ENCODE measurements at regions not wholly inside any gene's neighbourhood (a gene's known extent, or its start where the extent isn't known, plus 50 kb on each side); places are given as distances from the start of the nearest gene placed in this dataset.
"Not testable (repeated sequence)": the region's sequence is repeated elsewhere in the genome, so short reads cannot be mapped to it uniquely, and the experiment has no call there.

DNA sequence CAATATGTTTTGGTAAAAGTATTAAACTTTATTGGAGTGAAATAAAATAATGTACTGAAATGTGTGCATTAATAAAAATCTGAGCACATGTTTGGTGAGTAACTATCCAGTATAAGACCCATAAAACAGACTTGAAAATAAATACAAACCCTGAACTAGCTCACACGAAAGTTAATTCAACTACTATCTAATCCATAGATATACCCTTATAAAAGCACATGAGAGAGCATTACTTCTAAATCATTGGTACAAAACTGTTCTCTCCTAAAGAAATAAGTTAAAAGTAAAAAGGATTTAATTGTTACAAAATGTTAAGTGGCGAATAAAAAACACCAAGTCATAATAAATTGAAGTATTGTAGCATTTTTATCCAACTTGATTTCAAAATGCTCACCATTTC, 295.6 kb downstream of the PTPRC start:
- no peak for DNase-seq (ENCODE audit: low read depth)

GRCh38 chr1:198934901-198935305, 296.1 kb downstream of the PTPRC start:
- peak; percentile 41 for DNase-seq (ENCODE audit: low read depth)

DNA sequence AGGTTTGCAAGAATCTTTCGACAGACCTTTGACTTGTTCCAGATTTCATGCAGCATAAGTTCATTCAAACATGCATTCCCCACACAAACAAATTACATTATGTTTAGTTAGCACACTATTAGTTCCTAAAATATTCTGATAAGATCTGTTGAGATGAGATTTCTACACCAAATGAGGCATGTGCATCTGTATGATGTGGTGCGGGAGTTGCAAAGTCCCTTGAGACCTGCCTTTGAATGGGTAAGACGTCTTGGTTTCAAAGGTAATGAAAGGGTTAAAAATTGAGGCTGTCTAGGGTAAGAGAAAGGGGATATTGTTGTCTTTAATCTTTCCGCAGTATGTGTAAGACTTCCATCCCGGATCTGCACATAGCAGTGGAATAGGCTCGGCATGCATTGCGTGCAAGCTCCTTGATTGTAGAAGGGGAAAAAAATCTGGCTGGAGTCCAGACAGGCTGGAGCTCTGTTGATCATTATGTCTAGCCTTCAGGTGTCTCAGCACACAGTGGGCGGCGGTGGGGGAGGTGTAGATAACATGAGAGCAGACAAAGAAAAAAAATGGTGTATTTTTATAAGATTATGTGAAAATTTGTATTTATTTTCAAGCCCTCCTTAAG, 296.6 kb downstream of the PTPRC start:
- peak; percentile 98 for DNase-seq (ENCODE audit: low read depth)

- peak; percentile 37 for DNase-seq (ENCODE audit: low read depth)
Measured at GRCh38 chr1:198936371-198937083, 297.7 kb downstream of the PTPRC start.

DNA sequence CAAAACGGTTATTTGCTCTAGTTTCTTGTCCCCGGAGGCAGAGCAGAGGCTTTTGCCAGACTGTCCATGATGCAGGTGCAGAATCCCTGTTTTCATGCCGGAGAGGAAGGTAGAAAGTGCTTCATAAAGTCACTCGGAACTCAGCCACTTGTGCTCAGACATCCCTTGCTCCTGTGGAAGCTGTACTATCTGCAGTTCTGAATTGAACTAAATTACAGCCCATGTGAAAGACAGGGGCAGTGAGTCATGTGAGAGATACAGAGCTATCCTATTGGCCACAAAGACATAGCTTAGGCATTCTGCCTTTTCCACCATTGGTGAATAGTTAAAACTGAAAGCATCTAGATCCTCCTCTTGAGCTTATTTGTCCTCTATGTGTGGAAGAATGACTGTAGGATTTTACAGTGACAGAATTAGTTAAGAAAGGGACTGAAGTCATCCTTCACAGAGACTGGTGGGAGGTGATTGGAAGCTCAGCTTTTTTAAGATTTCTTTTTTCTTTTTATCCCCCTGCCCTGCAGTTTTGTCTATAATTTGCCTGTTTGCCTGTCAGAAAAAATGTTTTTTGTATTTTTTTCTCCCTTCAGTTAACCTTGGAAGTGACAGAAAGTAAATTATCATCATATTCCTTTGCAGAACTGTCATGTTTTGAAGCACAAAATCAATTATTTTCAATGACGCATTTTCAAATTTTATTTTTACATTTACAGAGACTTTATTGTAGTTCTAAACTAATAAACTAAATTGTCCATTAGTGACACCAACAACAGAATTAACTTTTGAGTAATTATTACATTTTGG, 298.6 kb downstream of the PTPRC start:
- DNase-seq (ENCODE audit: low read depth): peak; percentile 96

DNA sequence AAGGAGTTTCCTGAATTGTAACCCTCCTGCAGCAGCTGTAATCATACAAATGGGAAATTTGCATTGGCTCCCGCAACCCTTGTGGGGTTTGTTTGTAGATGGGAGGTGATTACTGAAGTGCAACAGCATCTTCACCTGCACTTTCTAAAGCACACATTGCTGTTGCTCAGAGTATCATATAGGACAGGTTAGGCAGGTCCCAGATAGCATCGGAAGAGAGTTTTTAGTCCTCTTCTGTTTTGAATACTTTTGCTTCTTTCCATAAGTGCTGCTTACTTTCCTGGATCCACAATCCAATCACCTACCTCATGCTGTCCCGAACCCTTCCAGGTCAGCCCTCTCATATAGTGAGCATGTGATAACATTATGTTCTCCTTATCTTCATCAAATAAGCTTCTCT, 300.4 kb downstream of the PTPRC start:
- no peak for DNase-seq (ENCODE audit: low read depth)

DNA sequence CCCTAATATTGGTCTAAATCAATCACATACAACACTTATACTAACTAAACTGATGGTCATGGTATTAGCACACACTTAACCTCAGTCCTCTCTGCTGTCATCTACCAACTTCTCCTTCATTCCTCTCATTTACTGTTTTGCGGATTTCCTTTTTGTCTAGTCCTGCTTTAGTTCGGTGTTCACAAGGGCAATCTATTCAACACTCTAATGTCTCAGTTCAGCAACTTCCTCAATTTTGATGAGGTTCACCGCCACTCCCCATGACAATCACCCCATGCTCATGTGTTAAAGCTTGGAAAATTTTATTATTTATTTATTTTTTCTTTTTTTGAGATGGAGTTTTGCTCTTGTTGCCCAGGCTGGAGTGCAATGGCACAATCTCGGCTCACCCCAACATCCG, 301.1 kb downstream of the PTPRC start:
- DNase-seq (ENCODE audit: low read depth): no peak

GRCh38 chr1:198942466-198942865, 303.6 kb downstream of the PTPRC start:
- DNase-seq (ENCODE audit: low read depth): no peak

GRCh38 chr1:198943484-198944187, 304.8 kb downstream of the PTPRC start:
- DNase-seq (ENCODE audit: low read depth): no peak

GRCh38 chr1:198947456-198947855, 308.6 kb downstream of the PTPRC start:
- DNase-seq (ENCODE audit: low read depth): no peak

DNA sequence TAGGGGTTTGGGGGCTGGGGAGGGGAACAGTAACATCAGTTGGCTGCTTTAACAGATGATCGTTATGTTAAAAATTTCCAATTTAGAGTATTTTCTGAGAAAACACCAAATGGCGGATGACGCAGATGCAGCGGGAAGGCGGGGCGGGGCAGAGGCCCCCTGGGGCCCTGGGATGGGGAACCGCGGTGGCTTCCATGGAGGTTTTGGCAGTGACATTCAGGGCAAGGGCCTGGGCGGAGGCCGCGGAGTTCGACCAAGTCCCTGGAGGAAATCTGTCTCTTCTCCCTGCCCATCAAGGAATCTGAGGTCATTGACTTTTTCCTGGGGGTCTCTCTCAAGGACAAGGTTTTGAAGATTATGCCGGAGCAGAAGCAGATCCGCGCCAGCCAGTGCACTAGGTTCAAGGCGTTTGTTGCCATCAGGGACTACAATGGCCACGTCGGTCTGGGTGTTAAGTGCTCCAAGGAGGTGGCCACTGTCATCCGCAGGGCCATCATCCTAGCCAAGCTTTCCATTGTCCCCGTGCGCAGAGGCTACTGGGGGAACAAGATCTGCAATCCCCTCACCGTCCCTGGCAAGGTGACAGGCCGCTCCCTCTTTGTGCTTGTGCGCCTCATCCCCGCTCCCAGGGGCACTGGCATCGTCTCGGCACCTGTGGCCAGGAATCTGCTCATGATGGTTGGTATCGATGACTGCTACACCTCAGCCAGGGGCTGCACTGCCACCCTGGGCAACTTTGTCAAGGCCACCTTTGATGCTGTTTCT, 310.2 kb downstream of the PTPRC start:
- no peak for DNase-seq (ENCODE audit: low read depth)

- DNase-seq (ENCODE audit: low read depth): no peak
Measured at GRCh38 chr1:198950036-198950435, 311.2 kb downstream of the PTPRC start.

DNA sequence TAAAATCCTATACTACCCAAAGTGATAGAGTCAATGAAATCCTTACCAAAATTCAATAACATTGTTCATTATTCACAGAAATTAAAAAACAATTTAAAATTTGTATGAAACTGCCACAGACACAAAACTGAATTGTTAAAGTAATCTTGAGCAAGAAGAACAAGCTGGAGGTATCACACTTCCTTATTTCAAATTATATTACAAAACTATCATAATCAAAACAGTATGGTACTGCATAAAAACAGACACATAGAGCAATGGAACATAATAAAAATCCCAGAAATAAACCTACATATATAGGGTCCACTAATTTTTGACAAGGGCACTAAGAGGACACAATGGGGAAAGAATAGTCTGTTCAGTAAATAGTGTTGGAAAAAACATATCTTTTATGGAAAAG, 316.2 kb downstream of the PTPRC start:
- no peak for DNase-seq (ENCODE audit: low read depth)

GRCh38 chr1:198957044-198957443, 318.2 kb downstream of the PTPRC start:
- DNase-seq (ENCODE audit: low read depth): no peak

- no peak for DNase-seq (ENCODE audit: low read depth)
Measured at GRCh38 chr1:198959032-198959431, 320.2 kb downstream of the PTPRC start.

DNA sequence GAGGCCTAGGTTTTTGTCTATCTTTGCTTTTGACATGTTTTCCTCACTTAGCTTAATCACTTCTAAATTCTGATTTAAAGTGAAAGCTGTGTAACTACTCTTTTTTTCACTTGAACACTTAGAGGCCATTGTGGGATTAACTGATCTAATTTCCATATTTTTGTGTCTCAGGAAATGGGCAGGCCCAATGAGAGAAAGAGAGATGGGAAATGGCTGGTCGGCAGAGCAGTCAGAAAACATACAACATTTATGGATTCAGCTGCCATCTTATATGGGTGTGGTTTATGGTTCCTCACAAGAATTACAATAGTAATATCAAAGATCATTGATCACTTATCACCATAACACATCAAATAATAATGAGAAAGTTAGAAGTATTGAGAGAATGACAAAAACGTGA, 320.8 kb downstream of the PTPRC start:
- DNase-seq (ENCODE audit: low read depth): no peak

GRCh38 chr1:198963796-198964195, 325.0 kb downstream of the PTPRC start:
- not testable (repeated sequence) for DNase-seq (ENCODE audit: low read depth)

- no peak for DNase-seq (ENCODE audit: low read depth)
Measured at GRCh38 chr1:198966519-198966918, 327.7 kb downstream of the PTPRC start.

DNA sequence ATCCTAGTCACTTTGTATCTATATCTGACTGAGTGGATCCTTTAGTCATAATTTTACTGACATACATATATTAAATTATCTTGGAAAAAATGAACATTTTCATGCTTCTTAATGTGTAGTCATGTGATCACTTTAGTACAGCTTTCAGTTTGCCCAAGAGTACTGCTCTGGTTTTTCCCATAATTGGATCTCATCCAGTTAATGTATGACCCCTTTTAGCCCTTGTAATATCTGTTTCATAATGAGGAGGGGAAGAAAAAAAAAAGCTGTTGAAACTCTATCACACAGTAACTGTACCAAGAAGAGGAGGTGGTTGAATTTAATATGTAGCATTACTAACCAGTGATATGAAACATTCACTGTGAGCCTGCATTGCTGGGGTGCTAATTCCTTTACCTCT, 328.7 kb downstream of the PTPRC start:
- DNase-seq (ENCODE audit: low read depth): no peak

GRCh38 chr1:198968866-198969265, 330.0 kb downstream of the PTPRC start:
- no peak for DNase-seq (ENCODE audit: low read depth)

DNA sequence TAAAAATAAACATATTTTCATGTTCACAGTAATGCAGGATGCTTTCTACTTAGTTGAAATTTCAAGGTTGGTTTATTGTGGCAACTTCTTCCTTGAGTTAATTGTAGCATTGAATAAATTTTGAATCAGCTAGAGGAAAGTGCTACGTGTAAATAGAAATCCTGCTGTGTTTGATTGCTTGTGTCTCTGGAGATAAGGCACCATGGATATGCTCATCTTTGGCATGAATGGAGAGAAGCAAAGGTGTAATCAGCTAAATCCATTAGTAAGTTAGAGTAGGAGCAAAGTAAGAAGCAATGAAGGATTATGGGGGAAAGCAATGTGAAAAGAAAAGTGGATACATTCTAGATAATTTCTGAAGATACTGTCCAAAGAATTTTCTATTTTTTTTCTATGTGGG, 331.1 kb downstream of the PTPRC start:
- DNase-seq (ENCODE audit: low read depth): no peak

- peak; percentile 32 for DNase-seq (ENCODE audit: low read depth)
Measured at GRCh38 chr1:198970916-198971315, 332.1 kb downstream of the PTPRC start.
